ENCODE measurements at regions not wholly inside any gene's neighbourhood (a gene's known extent, or its start where the extent isn't known, plus 50 kb on each side); places are given as distances from the start of the nearest gene placed in this dataset.

DNA sequence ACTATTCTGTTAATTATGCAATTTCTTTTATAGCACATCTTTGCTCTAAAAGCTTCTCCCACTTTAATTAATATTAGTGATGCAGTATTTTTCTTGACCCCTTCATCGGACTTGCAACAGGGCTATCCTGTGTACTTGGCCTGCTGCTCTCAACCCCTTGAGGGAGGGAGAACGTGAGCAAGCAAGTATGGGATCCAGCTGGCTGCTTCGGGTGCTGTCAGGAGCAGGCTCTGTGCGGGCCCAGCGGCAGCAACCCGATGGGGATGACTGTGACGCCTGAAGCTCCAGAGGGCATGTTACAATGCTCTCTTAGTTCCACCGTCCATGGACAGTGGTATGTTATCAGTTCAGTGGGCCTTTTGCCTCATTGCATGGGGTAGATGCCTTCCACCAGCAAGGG is 519.8 kb upstream of the CITED2 start:
- TF ChIP-seq POLR2AphosphoS5 (IDR thresholded peaks at IDR 0.05) (no peak), POLR2A (IDR thresholded peaks at IDR 0.05) (no peak), EP300 (IDR thresholded peaks at IDR 0.05) (no peak)
- TF ChIP-seq, protein P1, sequence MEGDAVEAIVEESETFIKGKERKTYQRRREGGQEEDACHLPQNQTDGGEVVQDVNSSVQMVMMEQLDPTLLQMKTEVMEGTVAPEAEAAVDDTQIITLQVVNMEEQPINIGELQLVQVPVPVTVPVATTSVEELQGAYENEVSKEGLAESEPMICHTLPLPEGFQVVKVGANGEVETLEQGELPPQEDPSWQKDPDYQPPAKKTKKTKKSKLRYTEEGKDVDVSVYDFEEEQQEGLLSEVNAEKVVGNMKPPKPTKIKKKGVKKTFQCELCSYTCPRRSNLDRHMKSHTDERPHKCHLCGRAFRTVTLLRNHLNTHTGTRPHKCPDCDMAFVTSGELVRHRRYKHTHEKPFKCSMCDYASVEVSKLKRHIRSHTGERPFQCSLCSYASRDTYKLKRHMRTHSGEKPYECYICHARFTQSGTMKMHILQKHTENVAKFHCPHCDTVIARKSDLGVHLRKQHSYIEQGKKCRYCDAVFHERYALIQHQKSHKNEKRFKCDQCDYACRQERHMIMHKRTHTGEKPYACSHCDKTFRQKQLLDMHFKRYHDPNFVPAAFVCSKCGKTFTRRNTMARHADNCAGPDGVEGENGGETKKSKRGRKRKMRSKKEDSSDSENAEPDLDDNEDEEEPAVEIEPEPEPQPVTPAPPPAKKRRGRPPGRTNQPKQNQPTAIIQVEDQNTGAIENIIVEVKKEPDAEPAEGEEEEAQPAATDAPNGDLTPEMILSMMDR (IDR thresholded peaks at IDR 0.05), result no peak
